Fibroblast of the aortic adventitia (primary cell): ENCODE measurements at regions not wholly inside any gene's neighbourhood (a gene's known extent, or its start where the extent isn't known, plus 50 kb on each side); places are given as distances from the start of the nearest gene placed in this dataset.
"Not testable (repeated sequence)": the region's sequence is repeated elsewhere in the genome, so short reads cannot be mapped to it uniquely, and the experiment has no call there.

Experiments
- DNase-seq: peaks from one replicate; pipeline ENCODE4 v3.0.0-alpha.2; 2010; ENCODE audit warnings: low read depth
- H3K4me3 ChIP-seq: 2 replicates; pipeline ENCODE4 v1.5.1; 2011; ENCODE audit warnings: low read depth, mild to moderate bottlenecking, control low read depth, low read length, moderate library complexity
- TF ChIP-seq, protein P1 (sequence below): IDR thresholded peaks from 2 replicates; pipeline ENCODE4 v1.5.1; 2011; ENCODE audit warnings: mild to moderate bottlenecking, low read length, control low read depth, inconsistent platforms; ENCODE audit not compliant: insufficient read depth

DNA sequence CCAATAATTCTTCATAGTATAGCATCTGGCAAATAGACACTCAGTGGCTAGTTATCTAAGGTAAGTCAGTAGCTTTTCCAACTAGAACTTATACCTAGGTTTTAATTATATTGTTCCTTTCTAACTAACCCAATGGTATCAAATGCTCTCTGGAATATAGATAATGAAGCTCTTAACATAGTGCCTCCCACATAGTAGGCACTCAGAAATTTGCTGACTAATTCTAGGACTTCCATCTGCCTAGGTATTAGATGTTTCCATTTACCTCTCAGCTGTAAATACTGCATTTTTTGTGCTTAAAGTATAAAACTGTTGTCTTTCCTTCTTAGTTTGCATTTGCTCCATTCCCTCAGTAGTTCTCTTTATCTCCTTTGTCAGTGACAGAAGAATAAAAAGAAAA lies 214.3 kb upstream of the SPRY1 start:
- DNase-seq: no peak
- no peak overlapping the region for H3K4me3 ChIP-seq
- TF ChIP-seq, protein P1, sequence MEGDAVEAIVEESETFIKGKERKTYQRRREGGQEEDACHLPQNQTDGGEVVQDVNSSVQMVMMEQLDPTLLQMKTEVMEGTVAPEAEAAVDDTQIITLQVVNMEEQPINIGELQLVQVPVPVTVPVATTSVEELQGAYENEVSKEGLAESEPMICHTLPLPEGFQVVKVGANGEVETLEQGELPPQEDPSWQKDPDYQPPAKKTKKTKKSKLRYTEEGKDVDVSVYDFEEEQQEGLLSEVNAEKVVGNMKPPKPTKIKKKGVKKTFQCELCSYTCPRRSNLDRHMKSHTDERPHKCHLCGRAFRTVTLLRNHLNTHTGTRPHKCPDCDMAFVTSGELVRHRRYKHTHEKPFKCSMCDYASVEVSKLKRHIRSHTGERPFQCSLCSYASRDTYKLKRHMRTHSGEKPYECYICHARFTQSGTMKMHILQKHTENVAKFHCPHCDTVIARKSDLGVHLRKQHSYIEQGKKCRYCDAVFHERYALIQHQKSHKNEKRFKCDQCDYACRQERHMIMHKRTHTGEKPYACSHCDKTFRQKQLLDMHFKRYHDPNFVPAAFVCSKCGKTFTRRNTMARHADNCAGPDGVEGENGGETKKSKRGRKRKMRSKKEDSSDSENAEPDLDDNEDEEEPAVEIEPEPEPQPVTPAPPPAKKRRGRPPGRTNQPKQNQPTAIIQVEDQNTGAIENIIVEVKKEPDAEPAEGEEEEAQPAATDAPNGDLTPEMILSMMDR: no peak

DNA sequence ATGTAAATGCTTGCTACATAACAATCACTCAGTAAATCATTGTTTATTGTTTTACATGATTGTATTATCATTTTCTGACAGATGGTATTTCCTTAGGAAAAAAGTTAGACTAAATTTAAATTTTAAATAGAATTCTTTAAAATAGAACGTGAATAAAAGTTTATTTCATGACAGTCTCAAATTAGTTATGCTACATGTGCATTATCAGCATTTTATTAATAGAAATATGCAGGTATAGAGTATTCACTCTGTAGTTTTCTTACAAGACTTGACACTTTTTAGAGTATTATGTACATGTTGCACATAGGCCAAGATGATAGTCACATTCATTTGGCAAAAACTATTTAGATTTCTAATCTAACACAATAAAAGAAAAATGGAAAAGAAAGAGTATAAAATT lies 213.3 kb upstream of the SPRY1 start:
- TF ChIP-seq, protein P1: no peak
- DNase-seq: no peak
- H3K4me3 ChIP-seq: no peak overlapping the region

DNA sequence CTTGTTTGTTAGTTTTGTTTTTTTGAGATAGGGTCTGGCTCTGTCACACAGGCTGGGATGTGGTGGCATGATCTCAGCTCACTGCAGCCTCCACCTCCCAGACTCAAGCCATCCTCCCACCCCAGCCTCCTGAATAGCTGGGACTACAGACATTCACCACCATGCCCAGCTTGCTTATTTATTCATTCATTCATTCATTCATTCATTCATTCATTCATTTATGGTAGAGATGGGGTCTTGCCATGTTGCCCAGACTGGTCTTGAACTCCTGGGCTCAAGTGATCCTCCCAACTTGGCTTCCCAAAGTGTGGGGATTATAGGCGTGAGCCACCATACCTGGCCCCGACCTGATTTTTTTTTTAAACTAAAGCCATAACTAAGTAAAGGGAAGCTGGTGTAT lies 212.8 kb upstream of the SPRY1 start:
- not testable (repeated sequence) for DNase-seq

DNA sequence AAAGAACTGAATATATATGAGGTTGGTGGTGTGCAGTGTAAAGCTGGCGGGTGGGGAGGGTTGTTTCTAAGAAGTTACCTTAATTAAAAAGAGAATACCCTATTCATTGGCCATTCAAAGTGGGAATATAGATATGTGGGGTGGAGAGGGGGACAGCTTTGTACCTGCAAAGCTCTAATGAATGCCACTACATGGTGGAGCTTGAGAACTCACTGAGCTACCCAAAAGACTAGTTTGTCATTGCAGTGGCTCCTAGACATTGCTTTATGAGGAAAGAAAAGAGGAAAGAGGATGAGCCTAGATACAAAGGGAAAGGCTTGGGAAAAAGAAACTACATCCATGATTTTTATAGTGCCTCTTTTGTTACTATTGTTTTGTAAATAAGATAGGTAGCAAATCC lies 209.9 kb upstream of the SPRY1 start:
- no peak overlapping the region for H3K4me3 ChIP-seq
- no peak for DNase-seq
- TF ChIP-seq, protein P1: no peak

More for the DNA sequence above, 212.8 kb upstream of the SPRY1 start:
- H3K4me3 ChIP-seq: not testable (repeated sequence)

DNA sequence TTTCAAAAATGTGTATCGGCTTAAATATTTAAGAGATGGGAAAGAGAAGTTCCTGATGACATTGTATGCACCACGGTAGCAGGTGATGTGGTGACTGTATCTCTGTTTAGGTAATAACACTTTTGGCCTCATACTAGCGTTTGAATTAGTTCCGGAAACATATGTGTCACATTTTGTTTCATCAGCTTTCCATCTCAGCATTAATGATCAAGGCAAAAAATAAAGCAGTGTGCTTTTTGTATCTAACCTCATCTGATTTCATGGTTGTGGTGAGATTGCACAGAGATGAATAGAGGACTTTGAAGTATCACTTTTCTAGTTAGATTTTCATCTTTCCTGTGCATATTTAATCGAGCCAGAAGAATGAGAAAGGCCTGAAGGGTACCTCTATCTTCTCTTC lies 206.4 kb upstream of the SPRY1 start:
- DNase-seq: no peak
- H3K4me3 ChIP-seq: no peak overlapping the region
- TF ChIP-seq, protein P1: no peak

DNA sequence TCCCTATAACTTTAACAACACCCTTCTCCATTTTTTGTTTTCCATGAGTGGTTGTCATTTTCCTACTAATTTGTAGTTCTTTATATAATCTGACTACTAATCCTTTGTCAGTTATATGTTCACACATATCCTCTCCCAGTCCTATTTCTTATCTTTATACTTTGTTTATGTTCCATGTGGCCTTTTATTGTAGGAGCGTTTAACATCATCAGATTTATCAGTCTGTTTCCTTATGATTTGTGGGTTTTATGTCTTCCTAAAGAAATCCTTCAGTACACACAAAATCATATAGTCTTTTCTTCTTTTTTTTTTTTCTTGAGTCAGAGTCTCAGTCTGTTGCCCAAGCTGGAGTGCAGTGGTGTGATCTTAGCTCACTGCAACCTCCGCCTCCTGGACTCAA lies 204.9 kb upstream of the SPRY1 start:
- no peak overlapping the region for H3K4me3 ChIP-seq
- TF ChIP-seq, protein P1: no peak
- DNase-seq: no peak

DNA sequence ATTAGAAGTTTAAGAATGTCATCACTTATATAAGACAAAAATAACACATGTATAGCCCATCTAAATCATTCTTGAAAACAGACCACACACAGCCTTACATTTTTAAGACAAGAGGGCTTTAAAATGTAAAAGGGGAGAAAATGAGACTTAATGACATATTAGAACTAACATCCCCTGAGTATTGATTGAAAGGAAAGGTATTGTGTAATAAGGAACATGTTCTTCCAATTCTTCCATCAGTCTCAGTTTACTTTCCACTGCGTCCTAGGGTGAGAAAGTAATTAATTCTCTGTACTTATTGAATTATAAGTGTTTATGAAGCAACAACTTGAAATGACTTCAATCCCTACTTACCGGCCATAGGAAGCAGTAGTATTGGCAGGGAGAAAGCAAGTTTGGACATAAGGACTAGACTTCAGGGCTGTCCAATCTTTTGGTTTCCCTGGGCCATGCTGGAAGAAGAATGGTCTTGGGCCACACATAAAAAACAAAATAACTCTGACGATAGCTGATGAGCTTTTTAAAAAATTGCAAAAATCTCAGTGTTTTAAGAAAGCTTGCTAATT lies 202.7 kb upstream of the SPRY1 start:
- DNase-seq: no peak
- no peak overlapping the region for H3K4me3 ChIP-seq
- TF ChIP-seq, protein P1: no peak
